ENCODE measurements at regions not wholly inside any gene's neighbourhood (a gene's known extent, or its start where the extent isn't known, plus 50 kb on each side); places are given as distances from the start of the nearest gene placed in this dataset.

DNA sequence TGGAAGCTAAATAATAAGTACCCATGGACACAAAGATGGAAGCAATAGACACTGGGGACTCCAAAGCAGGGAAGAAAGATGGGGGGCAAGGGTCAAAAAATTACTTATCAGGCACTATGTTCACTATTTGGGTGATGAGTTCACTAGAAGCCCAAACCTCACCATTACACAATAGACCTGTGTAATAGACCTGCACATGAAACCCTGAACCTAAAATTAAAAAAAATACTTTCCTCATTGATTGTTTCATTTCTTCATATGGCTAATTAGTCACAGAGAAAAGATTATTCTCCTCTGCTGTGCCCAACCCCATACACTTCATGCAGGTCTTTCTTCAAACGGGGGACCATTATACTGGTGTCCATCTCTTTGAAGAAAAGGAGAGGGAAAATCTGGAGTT, 213.0 kb upstream of the DTNBP1 start (continued):
- TF ChIP-seq ZNF274 (IDR thresholded peaks at IDR 0.05; ENCODE audit: low read depth, low read length): no peak
- TF ChIP-seq RAD21 (IDR thresholded peaks at IDR 0.05; ENCODE audit: low read depth): no peak

DNA sequence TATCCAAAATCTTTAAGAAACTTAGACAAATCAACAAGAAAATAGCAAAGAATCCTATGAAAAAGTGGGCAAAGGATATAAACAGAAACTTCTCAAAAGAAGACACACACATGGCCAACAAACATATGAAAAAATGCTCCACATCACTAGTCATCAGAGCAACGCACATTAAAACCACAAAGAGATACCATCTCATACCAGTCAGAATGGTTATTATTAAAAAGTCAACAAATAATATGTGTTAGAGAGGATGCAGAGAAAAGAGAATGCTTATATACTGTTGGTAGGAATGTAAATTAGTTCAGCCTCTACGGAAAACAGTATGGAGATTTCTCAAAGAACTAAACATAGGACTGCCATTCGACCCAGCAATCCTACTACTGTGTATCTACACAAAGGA, 212.0 kb upstream of the DTNBP1 start:
- no peak for DNase-seq (ENCODE audit: low read depth, low spot score)

More for the DNA sequence above, 212.0 kb upstream of the DTNBP1 start:
- TF ChIP-seq CTCF (IDR thresholded peaks at IDR 0.05 in 2 of 3, conservative IDR thresholded peaks at IDR 0.05 in 1 of 3; ENCODE audit: borderline replicate concordance in 1 of 3, insufficient read depth in 1 of 3, low read depth in 2 of 3, low read length in 2 of 3): no peak
- no peak for TF ChIP-seq CEBPB (IDR thresholded peaks at IDR 0.05; ENCODE audit: low read depth)
- no peak for TF ChIP-seq FOSL1 (IDR thresholded peaks at IDR 0.05; ENCODE audit: low read depth)
- TF ChIP-seq TCF7L2 (IDR thresholded peaks at IDR 0.05; ENCODE audit: borderline replicate concordance, extremely low read depth, insufficient read depth, insufficient read length): no peak
- no peak for TF ChIP-seq ZFX (IDR thresholded peaks at IDR 0.05)
- no peak for TF ChIP-seq EGR1 (IDR thresholded peaks at IDR 0.05; ENCODE audit: low read depth)
- TF ChIP-seq JUND (IDR thresholded peaks at IDR 0.05): no peak
- no peak for TF ChIP-seq YY1 (IDR thresholded peaks at IDR 0.05; ENCODE audit: extremely low read depth, insufficient replicate concordance, low read depth, low read length)
- no peak for TF ChIP-seq ZNF274 (IDR thresholded peaks at IDR 0.05; ENCODE audit: low read depth, low read length)
- TF ChIP-seq POLR2AphosphoS5 (IDR thresholded peaks at IDR 0.05; ENCODE audit: low read depth, low read length): no peak
- TF ChIP-seq EZH2 (IDR thresholded peaks at IDR 0.05): no peak
- TF ChIP-seq EZH2phosphoT487 (IDR thresholded peaks at IDR 0.05; ENCODE audit: borderline replicate concordance): no peak
- TF ChIP-seq REST (IDR thresholded peaks at IDR 0.05; ENCODE audit: low read depth): no peak
- no peak for TF ChIP-seq SRF (IDR thresholded peaks at IDR 0.05; ENCODE audit: low read depth)
- no peak for TF ChIP-seq ZBTB33 (IDR thresholded peaks at IDR 0.05; ENCODE audit: extremely low read depth, insufficient replicate concordance, low read length)
- TF ChIP-seq CBX3 (IDR thresholded peaks at IDR 0.05; ENCODE audit: low read depth): no peak
- no peak for TF ChIP-seq ELF1 (IDR thresholded peaks at IDR 0.05; ENCODE audit: borderline replicate concordance, low read depth)
- TF ChIP-seq MAX (IDR thresholded peaks at IDR 0.05): no peak
- no peaks in the 10 kb centered on the region for H3K36me3 ChIP-seq (ENCODE audit: control insufficient read depth in 1 of 2, insufficient read depth in 2 of 2, low read length in 2 of 2)
- H2AFZ ChIP-seq (ENCODE audit: low read depth, low read length, poor library complexity, severe bottlenecking): no peak overlapping the region
- H3K9me3 ChIP-seq (ENCODE audit: control insufficient read depth in 1 of 2, insufficient read depth in 1 of 2, low read depth in 1 of 2, low read length in 2 of 2): no peaks in the 10 kb centered on the region
- no peaks in the 10 kb centered on the region for H3K4me1 ChIP-seq (ENCODE audit: control insufficient read depth in 1 of 2, insufficient read depth in 2 of 2, low read length in 2 of 2)
- H3K79me2 ChIP-seq (ENCODE audit: insufficient read depth, low read length): no peaks in the 10 kb centered on the region
- no TSS peak for BruUV-seq (replicated peaks)
- H4K20me1 ChIP-seq (ENCODE audit: insufficient read depth): no peaks in the 10 kb centered on the region
- ChIA-PET RAD21 (ENCODE audit: low non-redundant PET in 1 of 2, low total read pairs in 2 of 2, uncharacterized antibody in 2 of 2, unreplicated experiment in 2 of 2) (no interaction called here), POLR2A (no interaction called here), CTCF (no interaction called here)
- H3K9me2 ChIP-seq (ENCODE audit: insufficient read depth): no peaks in the 10 kb centered on the region
- H3K4me3 ChIP-seq (replicated peaks in 1 of 2; ENCODE audit: low read depth in 1 of 2, low read length in 2 of 2): no peak overlapping the region
- H3K9ac ChIP-seq (ENCODE audit: low read length): no peak overlapping the region
- no peak overlapping the region for H3K27ac ChIP-seq (ENCODE audit: low read depth, low read length)
- no peak for ATAC-seq
- H3K27me3 ChIP-seq (ENCODE audit: insufficient read depth, low read length): no peaks in the 10 kb centered on the region
- H3K4me2 ChIP-seq (ENCODE audit: low read length): no peak overlapping the region
- intact Hi-C loops (cut with micrococcal nuclease): no loop called here
